ENCODE measurements at regions not wholly inside any gene's neighbourhood (a gene's known extent, or its start where the extent isn't known, plus 50 kb on each side); places are given as distances from the start of the nearest gene placed in this dataset.

- Histone ChIP-seq H3K27me3 (ENCODE audit: insufficient read depth, poor library complexity, severe bottlenecking) (no peaks in the 10 kb centered on the region), H3K27ac (replicated peaks) (no peak overlapping the region), H3K4me3 (replicated peaks; ENCODE audit: insufficient read depth, low read length) (no peak overlapping the region)
- TF ChIP-seq SPI1 (IDR thresholded peaks at IDR 0.05; ENCODE audit: borderline replicate concordance, low read depth) (no peak), CTCF (IDR thresholded peaks at IDR 0.05; ENCODE audit: insufficient read depth, low read length) (no peak), POLR2AphosphoS5 (IDR thresholded peaks at IDR 0.05; ENCODE audit: low read depth) (no peak), GABPA (IDR thresholded peaks at IDR 0.05; ENCODE audit: low read depth) (no peak)
- TF ChIP-seq, protein P1, sequence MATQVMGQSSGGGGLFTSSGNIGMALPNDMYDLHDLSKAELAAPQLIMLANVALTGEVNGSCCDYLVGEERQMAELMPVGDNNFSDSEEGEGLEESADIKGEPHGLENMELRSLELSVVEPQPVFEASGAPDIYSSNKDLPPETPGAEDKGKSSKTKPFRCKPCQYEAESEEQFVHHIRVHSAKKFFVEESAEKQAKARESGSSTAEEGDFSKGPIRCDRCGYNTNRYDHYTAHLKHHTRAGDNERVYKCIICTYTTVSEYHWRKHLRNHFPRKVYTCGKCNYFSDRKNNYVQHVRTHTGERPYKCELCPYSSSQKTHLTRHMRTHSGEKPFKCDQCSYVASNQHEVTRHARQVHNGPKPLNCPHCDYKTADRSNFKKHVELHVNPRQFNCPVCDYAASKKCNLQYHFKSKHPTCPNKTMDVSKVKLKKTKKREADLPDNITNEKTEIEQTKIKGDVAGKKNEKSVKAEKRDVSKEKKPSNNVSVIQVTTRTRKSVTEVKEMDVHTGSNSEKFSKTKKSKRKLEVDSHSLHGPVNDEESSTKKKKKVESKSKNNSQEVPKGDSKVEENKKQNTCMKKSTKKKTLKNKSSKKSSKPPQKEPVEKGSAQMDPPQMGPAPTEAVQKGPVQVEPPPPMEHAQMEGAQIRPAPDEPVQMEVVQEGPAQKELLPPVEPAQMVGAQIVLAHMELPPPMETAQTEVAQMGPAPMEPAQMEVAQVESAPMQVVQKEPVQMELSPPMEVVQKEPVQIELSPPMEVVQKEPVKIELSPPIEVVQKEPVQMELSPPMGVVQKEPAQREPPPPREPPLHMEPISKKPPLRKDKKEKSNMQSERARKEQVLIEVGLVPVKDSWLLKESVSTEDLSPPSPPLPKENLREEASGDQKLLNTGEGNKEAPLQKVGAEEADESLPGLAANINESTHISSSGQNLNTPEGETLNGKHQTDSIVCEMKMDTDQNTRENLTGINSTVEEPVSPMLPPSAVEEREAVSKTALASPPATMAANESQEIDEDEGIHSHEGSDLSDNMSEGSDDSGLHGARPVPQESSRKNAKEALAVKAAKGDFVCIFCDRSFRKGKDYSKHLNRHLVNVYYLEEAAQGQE (IDR thresholded peaks at IDR 0.05; ENCODE audit: insufficient replicate concordance, low read depth), result no peak
- DNase-seq (ENCODE audit: low read depth in 1 of 2, low spot score in 1 of 2), result no peak
Observed at GRCh38 chr18:64288432-64288831, 139.5 kb upstream of the LINC00305 start.

DNA sequence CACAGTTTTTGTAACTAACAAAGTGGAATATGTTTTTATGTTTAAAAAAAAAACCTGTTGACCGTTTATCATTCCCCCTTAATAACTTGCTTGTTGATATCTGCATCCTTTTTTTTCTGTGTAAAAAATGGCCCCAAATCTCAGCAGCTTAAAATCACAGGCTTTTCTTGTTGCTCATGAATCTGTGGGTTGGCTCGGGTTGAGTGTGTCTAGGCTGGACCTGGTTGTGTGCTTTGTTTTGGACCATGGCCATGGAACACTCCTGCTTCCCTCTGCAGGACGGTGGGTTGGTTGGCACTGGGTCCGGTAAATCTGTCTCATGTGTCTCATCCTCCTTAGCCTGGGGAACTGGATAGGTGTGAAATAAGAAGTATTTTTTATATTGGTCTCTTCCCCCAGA, 139.0 kb upstream of the LINC00305 start:
- DNase-seq (ENCODE audit: low read depth in 1 of 2, low spot score in 1 of 2), result no peak
- no peaks in the 10 kb centered on the region for H3K27me3 ChIP-seq (ENCODE audit: insufficient read depth, poor library complexity, severe bottlenecking)

DNA sequence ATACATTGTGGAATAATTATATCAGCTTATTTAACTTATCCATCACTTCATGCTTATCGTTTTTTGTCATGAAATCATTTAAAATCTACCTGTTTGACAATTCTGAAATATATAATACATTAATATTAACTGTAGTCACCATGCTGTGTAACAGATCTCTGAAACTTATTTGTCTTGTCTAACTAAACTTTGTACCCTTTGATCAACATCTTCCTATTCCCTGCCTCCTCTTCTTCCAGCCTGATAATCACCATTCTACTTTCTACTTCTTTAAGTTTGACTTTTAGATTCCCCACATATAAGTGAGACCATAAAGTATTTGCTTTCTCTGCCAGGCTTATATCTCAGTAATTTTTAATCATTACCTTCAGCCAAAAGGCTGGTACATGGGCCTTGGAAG, 134.2 kb upstream of the LINC00305 start:
- H3K4me3 ChIP-seq (replicated peaks; ENCODE audit: insufficient read depth, low read length), result no peak overlapping the region
- no peak overlapping the region for H3K27ac ChIP-seq (replicated peaks)
- DNase-seq (ENCODE audit: low read depth in 1 of 2, low spot score in 1 of 2), result no peak
- no peaks in the 10 kb centered on the region for H3K27me3 ChIP-seq (ENCODE audit: insufficient read depth, poor library complexity, severe bottlenecking)
- TF ChIP-seq, protein P1 (IDR thresholded peaks at IDR 0.05; ENCODE audit: insufficient replicate concordance, low read depth), result no peak
- no peak for TF ChIP-seq GABPA (IDR thresholded peaks at IDR 0.05; ENCODE audit: low read depth)
- TF ChIP-seq SPI1 (IDR thresholded peaks at IDR 0.05; ENCODE audit: borderline replicate concordance, low read depth), result no peak
- TF ChIP-seq POLR2AphosphoS5 (IDR thresholded peaks at IDR 0.05; ENCODE audit: low read depth), result no peak
- no peak for TF ChIP-seq CTCF (IDR thresholded peaks at IDR 0.05; ENCODE audit: insufficient read depth, low read length)

More for the DNA sequence above, 139.0 kb upstream of the LINC00305 start:
- Histone ChIP-seq H3K27ac (replicated peaks) (no peak overlapping the region), H3K4me3 (replicated peaks; ENCODE audit: insufficient read depth, low read length) (no peak overlapping the region)
- TF ChIP-seq POLR2AphosphoS5 (IDR thresholded peaks at IDR 0.05; ENCODE audit: low read depth), result no peak
- TF ChIP-seq, protein P1 (IDR thresholded peaks at IDR 0.05; ENCODE audit: insufficient replicate concordance, low read depth), result no peak
- no peak for TF ChIP-seq SPI1 (IDR thresholded peaks at IDR 0.05; ENCODE audit: borderline replicate concordance, low read depth)
- no peak for TF ChIP-seq GABPA (IDR thresholded peaks at IDR 0.05; ENCODE audit: low read depth)
- no peak for TF ChIP-seq CTCF (IDR thresholded peaks at IDR 0.05; ENCODE audit: insufficient read depth, low read length)
